IPS DF 6.9 (cell line): ENCODE measurements at regions not wholly inside any gene's neighbourhood (a gene's known extent, or its start where the extent isn't known, plus 50 kb on each side); places are given as distances from the start of the nearest gene placed in this dataset.
"Not testable (repeated sequence)": the region's sequence is repeated elsewhere in the genome, so short reads cannot be mapped to it uniquely, and the experiment has no call there.

Source experiments
- DNase-seq: peaks from one replicate; pipeline ENCODE4 v3.0.0-alpha.2; 2013; ENCODE audit warnings: low read depth, low spot score
- H3K27ac ChIP-seq: one replicate; pipeline ENCODE4 v1.5.1; 2013; ENCODE audit warnings: low read length, control low read depth
- H3K27me3 ChIP-seq: 2 replicates; pipeline ENCODE4 v1.6.1; 2013; ENCODE audit warnings: mild to moderate bottlenecking, low read length; ENCODE audit not compliant: control insufficient read depth, insufficient read depth
- H3K36me3 ChIP-seq: 2 replicates; pipeline ENCODE4 v1.6.1; 2013; ENCODE audit warnings: low read length; ENCODE audit not compliant: control insufficient read depth, insufficient read depth
- H3K4me1 ChIP-seq: 2 replicates; pipeline ENCODE4 v1.6.1; 2013; ENCODE audit warnings: low read length; ENCODE audit not compliant: control insufficient read depth, insufficient read depth
- H3K4me3 ChIP-seq: 2 replicates; pipeline ENCODE4 v1.5.1; 2013; ENCODE audit warnings: mild to moderate bottlenecking, low read length
- H3K9me3 ChIP-seq: 2 replicates; pipeline ENCODE4 v1.6.1; 2013; ENCODE audit warnings: low read length, inconsistent platforms; ENCODE audit not compliant: control insufficient read depth, insufficient read depth
- WGBS: extraction: QIAGEN DNeasy Blood & Tissue Kit; methylation state at CpG from one replicate; pipeline ENCODE4 v1.1.7; 2013; ENCODE audit warnings: mixed read lengths, missing lambda C conversion rate; ENCODE audit not compliant: insufficient read length, insufficient coverage; 5-methylcytosine and 5-hydroxymethylcytosine counted together

DNA sequence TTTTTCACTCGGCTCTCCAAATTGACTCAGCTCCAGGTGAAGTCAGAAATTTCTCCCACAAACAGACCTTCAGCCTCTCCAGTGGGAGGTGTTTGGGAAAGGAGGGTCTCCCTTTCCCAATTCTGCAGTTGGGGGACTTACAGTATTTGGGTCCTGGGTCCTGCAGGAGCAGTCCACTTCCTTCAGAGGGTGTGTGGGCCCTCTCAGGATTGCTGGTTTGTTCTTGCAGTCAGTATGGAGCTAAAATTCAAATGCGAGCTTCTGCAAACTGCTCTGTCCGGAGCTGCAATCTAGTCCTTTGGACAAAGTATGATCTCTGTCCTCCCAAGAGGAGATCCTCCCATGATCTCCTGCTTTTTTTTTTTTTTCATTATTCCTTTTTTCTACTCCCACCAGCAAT lies 87.9 kb upstream of the MSTN start:
- Histone ChIP-seq H3K4me1 (no peaks in the 10 kb centered on the region), H3K27ac (no peak overlapping the region), H3K27me3 (no peaks in the 10 kb centered on the region), H3K36me3 (no peaks in the 10 kb centered on the region), H3K4me3 (no peak overlapping the region), H3K9me3 (no peaks in the 10 kb centered on the region)
- no peak for DNase-seq
- WGBS: no CpG with 5 or more reads among the region's 3 CpGs

DNA sequence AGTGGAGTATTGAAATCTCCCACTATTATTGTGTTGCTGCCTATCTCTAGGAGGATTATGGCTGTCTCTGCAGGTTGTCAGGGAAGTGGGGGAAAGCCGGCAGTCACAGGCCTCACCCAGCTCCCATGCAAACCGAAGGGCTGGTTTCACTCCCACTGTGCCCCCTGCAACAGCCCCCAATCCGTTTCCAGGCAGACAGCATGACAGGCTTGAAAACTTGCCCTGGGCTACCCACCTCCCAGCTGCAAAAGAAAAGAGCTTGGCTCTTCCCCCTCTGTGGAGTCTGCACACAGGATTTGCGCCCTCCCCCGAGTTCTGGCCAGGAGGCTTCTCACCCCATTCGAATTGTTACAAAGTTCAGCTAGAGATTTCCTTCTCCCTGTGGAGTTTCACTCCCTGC lies 87.4 kb upstream of the MSTN start:
- Histone ChIP-seq H3K4me1 (no peaks in the 10 kb centered on the region), H3K27ac (no peak overlapping the region), H3K27me3 (no peaks in the 10 kb centered on the region), H3K4me3 (no peak overlapping the region), H3K36me3 (no peaks in the 10 kb centered on the region), H3K9me3 (no peaks in the 10 kb centered on the region)
- no CpG with 5 or more reads among the region's 6 CpGs for WGBS
- DNase-seq: no peak

DNA sequence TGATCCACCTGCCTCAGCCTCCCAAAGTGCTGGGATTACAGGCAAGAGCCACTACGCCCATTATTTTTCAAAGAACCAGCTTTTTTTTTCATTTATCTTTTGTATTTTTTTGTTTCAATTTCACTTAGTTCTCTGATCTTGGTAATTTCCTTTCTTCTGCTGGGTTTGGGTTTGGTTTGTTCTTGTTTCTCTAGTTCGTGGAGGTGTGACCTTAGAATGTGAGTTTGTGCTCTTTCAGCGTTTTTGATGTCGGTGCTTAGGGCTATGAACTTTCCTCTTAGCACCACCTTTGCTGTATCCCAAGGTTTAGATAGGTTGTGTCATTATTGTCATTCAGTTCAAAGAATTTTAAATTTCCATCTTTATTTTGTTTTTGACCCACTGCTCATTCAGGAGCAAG lies 86.7 kb upstream of the MSTN start:
- no peaks in the 10 kb centered on the region for H3K4me1 ChIP-seq
- no peaks in the 10 kb centered on the region for H3K36me3 ChIP-seq
- DNase-seq: no peak
- WGBS: no CpG with 5 or more reads among the region's 4 CpGs
- no peaks in the 10 kb centered on the region for H3K9me3 ChIP-seq
- no peak overlapping the region for H3K4me3 ChIP-seq
- no peaks in the 10 kb centered on the region for H3K27me3 ChIP-seq
- no peak overlapping the region for H3K27ac ChIP-seq

DNA sequence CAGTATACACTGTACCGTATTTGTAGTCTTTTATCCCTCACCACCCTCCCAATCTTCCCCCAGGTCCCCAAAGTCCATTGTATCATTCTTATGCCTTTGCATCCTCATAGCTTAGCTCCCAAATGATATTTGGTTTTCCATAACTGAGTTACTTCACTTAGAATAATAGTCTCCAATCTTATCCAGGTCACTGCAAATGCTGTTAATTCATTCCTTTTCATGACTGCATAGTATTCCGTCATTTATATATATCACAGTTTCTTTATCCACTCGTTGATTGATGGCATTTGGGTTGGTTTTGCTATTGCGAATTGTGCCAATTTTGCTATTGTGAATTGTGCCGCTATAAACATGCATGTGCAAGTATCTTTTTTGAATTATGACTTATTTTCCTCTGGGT lies 83.6 kb upstream of the MSTN start:
- H3K27ac ChIP-seq, H3K4me1 ChIP-seq, H3K4me3 ChIP-seq, DNase-seq, H3K9me3 ChIP-seq, H3K27me3 ChIP-seq, H3K36me3 ChIP-seq: not testable (repeated sequence)
- no CpG with 5 or more reads among the region's 5 CpGs for WGBS

DNA sequence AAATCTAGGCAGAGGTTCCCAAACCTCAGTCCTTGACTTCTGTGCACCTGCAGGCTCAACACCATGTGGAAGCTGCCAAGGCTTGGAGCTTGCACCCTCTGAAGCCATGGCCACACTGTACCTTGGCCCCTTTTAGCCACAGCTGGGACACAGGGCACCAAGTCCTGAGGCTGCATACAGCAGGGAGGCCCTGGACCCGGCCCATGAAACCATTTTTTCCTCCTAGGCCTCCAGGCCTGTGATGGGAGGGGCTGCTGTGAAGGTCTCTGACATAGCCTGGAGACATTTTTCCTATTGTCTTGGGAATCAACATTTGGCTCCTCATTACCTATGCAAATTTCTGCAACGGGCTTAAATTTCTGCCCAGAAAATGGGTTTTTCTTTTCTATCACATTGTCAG lies 77.9 kb upstream of the MSTN start:
- not testable (repeated sequence) for H3K9me3 ChIP-seq, H3K4me3 ChIP-seq, H3K4me1 ChIP-seq, H3K36me3 ChIP-seq, H3K27ac ChIP-seq, H3K27me3 ChIP-seq, DNase-seq
- no CpG with 5 or more reads among the region's 2 CpGs for WGBS

DNA sequence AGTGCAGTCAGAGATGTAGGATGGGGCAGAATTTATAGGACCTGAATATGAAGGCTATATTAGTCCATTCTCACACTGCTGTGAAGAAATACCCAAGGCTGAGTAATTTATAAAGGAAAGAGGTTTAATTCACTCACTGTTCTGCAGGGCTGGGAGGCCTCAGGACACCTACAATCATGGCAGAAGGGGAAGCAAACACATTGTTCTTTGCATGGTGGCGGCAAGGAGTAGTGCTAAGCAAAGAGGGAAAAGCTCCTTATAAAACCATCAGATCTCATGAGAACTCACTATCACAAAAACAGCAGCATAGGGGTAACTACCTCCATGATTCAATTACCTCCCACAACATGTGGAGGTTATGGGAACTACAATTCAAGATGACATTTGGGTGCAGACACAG lies 76.8 kb upstream of the MSTN start:
- no peak overlapping the region for H3K27ac ChIP-seq
- H3K4me3 ChIP-seq: no peak overlapping the region
- no peaks in the 10 kb centered on the region for H3K36me3 ChIP-seq
- DNase-seq: no peak
- WGBS: no CpG with 5 or more reads among the region's 1 CpG
- H3K4me1 ChIP-seq: no peaks in the 10 kb centered on the region
- H3K9me3 ChIP-seq: peaks cover 2% of the 10 kb centered on the region; the same call in 1 of the 2 replicates
- no peaks in the 10 kb centered on the region for H3K27me3 ChIP-seq

DNA sequence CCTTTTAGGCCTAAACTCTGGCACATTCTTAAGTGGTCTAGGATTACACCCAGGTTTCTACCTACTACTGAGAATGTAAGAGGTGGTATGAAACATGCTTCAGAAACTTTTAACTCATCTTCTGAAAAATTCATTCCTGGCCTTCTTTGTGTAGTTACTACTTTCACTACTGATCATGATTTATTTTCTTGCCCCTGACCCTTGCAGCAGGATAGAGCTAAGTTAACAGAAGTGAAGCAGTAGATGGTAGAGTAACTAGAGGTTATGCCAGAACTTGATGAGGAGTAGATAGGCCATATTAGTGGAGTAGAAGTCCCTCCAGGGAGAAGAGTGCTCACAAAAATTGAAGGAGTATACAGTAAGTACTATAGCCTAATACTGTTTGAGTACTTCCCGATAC lies 75.5 kb upstream of the MSTN start:
- WGBS: no CpG with 5 or more reads among the region's 1 CpG
- Histone ChIP-seq H3K27ac (no peak overlapping the region), H3K27me3 (no peaks in the 10 kb centered on the region), H3K9me3 (peaks cover 2% of the 10 kb centered on the region; the same call in 1 of the 2 replicates), H3K4me1 (no peaks in the 10 kb centered on the region), H3K36me3 (no peaks in the 10 kb centered on the region), H3K4me3 (no peak overlapping the region)
- DNase-seq: no peak

DNA sequence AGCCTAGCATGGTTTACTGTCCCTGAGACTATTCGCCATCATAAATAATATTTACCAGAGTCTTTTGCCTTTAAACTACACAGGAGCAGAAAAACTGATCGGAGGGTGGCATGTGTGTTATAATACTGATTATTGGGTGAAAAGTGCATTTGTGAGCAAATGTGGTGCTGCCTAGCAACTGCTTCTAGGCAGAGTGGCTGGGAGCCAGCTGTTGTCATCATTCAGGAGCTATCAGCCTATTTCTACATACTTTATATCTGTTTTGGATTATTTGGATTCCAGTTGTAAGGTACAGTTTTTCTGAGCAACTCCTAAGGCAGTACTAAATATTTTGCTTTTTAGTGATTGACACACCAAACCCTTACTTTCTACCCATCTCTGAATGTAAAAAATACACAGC lies 75.0 kb upstream of the MSTN start:
- H3K36me3 ChIP-seq: no peaks in the 10 kb centered on the region
- H3K27ac ChIP-seq: no peak overlapping the region
- no peaks in the 10 kb centered on the region for H3K4me1 ChIP-seq
- WGBS: no CpG with 5 or more reads among the region's 2 CpGs
- no peak for DNase-seq
- no peaks in the 10 kb centered on the region for H3K27me3 ChIP-seq
- H3K9me3 ChIP-seq: peaks cover 2% of the 10 kb centered on the region; the same call in 1 of the 2 replicates
- H3K4me3 ChIP-seq: no peak overlapping the region

DNA sequence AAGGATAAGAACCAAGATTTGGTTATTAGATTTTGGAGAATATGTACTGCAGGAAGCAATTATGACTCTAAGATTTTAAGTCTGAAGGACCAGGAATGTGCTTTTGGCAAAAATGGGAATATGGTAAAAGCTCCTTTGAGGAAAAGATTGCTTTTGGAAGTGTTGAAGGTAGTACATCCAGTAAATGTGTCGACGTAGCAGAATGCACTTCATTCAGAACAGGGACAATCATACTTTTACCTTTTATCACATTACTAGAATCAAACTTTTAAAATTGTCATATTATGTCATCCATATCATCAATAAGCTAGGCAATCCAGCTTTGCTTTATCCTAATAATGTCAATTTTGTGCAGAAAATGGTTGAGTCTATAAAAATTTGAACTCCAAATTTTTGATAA lies 74.3 kb upstream of the MSTN start:
- no peaks in the 10 kb centered on the region for H3K27me3 ChIP-seq
- no CpG with 5 or more reads among the region's 2 CpGs for WGBS
- H3K27ac ChIP-seq: no peak overlapping the region
- H3K4me3 ChIP-seq: no peak overlapping the region
- H3K9me3 ChIP-seq: peaks cover 2% of the 10 kb centered on the region; the same call in 1 of the 2 replicates
- H3K36me3 ChIP-seq: no peaks in the 10 kb centered on the region
- DNase-seq: no peak
- no peaks in the 10 kb centered on the region for H3K4me1 ChIP-seq

DNA sequence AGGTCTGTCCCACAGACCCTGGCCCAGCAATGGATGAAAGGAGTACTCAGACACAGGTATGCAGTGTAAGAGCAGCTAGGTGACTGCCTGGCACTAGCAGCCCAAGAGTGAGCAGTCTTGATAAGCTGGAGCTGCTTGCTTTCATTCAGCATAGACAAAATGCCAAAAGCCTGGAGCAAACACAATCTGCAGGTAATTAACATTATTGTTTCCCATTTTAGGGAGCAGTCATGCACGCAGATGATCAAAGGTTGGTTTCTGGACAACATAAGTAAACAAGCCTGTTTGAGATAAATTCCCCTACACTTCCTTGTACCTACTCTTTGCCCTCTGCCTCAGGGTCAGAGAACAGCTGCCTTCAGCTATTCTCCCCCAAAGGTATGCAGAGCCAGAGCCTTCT lies 73.7 kb upstream of the MSTN start:
- peaks cover 2% of the 10 kb centered on the region; the same call in 1 of the 2 replicates for H3K9me3 ChIP-seq
- H3K4me1 ChIP-seq: no peaks in the 10 kb centered on the region
- H3K36me3 ChIP-seq: no peaks in the 10 kb centered on the region
- no peak overlapping the region for H3K4me3 ChIP-seq
- DNase-seq: no peak
- H3K27ac ChIP-seq: no peak overlapping the region
- no peaks in the 10 kb centered on the region for H3K27me3 ChIP-seq
- no CpG with 5 or more reads among the region's 1 CpG for WGBS

DNA sequence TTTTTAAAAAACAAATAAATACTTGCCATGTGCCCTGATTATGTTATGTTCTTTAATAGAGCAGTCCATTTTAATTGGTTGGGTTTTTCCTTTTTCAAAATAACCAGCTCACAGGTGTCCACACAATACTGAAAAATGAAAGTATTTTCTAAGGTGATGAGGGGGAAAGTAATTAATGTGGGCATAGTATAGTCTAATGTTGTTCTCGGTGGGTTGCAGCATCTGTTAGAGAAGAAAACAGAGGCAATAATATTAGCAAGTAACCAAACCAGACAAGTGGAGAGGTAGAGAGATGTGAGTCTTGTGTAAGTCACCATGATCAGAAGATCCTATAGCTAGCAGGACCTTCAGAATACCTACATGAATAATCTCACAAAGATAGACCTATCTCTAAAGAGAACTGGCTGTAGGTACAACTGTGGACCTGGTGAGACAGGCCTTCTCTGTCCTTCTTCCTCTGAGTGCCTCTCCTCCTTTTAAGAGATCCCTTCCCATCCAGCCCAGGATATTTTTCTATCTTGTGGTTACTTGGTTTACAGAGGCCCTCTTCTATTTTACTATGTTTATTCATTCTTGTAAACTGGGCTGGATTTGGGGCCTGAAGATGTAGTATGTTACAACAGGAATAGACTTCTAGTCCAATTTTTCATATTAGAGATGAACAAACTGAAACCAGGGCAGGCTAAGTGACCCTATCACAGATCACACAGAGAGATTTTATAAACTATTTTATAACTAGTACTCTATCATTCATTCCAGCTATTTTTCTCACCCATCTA lies 67.1 kb upstream of the MSTN start:
- H3K27me3 ChIP-seq: no peaks in the 10 kb centered on the region
- H3K4me1 ChIP-seq: no peaks in the 10 kb centered on the region
- H3K27ac ChIP-seq: no peak overlapping the region
- WGBS: no CpG with 5 or more reads among the region's 1 CpG
- no peaks in the 10 kb centered on the region for H3K9me3 ChIP-seq
- DNase-seq: no peak
- H3K36me3 ChIP-seq: no peaks in the 10 kb centered on the region
- no peak overlapping the region for H3K4me3 ChIP-seq
